ENCODE measurements at regions not wholly inside any gene's neighbourhood (a gene's known extent, or its start where the extent isn't known, plus 50 kb on each side); places are given as distances from the start of the nearest gene placed in this dataset.

GRCh38 chr5:141800617-141801016 is 77.6 kb downstream of the PCDH1 start:
- intact Hi-C loops (cut with DNase I) = no loop called here
- no peak overlapping the region for H3K4me3 ChIP-seq
- H3K4me1 ChIP-seq = peaks cover 0 to 12% of the 10 kb centered on the region in 2 donors
- TF ChIP-seq CTCF (IDR thresholded peaks at IDR 0.05) = no peak
- H3K27ac ChIP-seq = no peak overlapping the region
- H3K27me3 ChIP-seq = peaks cover 0 to 30% of the 10 kb centered on the region in 2 donors
- ATAC-seq = no peak
- no peaks in the 10 kb centered on the region for H3K9me3 ChIP-seq
- no peaks in the 10 kb centered on the region for H3K36me3 ChIP-seq
- no peak for DNase-seq

- H3K27me3 ChIP-seq = peaks cover 0 to 20% of the 10 kb centered on the region in 2 donors
- no peaks in the 10 kb centered on the region for H3K9me3 ChIP-seq
- intact Hi-C loops (cut with DNase I) = no loop called here
- no peak overlapping the region for H3K27ac ChIP-seq
- H3K36me3 ChIP-seq = no peaks in the 10 kb centered on the region
- TF ChIP-seq CTCF (IDR thresholded peaks at IDR 0.05) = no peak
- ATAC-seq = no peak
- peaks cover 0 to 2% of the 10 kb centered on the region in 2 donors for H3K4me1 ChIP-seq
- DNase-seq = no peak
- no peak overlapping the region for H3K4me3 ChIP-seq
Observed at GRCh38 chr5:141799507-141800167, 78.6 kb downstream of the PCDH1 start.

- intact Hi-C loops (cut with DNase I) = no loop called here
- ATAC-seq = no peak
- H3K4me3 ChIP-seq = no peak overlapping the region
Observed at GRCh38 chr5:141797425-141797824, 80.8 kb downstream of the PCDH1 start.

GRCh38 chr5:141795421-141795820 is 82.8 kb downstream of the PCDH1 start:
- intact Hi-C loops (cut with DNase I) = no loop called here

More at GRCh38 chr5:141797425-141797824, 80.8 kb downstream of the PCDH1 start:
- DNase-seq = no peak
- Histone ChIP-seq H3K27ac (no peak overlapping the region), H3K4me1 (no peaks in the 10 kb centered on the region), H3K36me3 (no peaks in the 10 kb centered on the region), H3K9me3 (no peaks in the 10 kb centered on the region), H3K27me3 (no peaks in the 10 kb centered on the region)
- TF ChIP-seq CTCF (IDR thresholded peaks at IDR 0.05) = no peak

GRCh38 chr5:141793881-141794280 is 84.3 kb downstream of the PCDH1 start:
- TF ChIP-seq CTCF (IDR thresholded peaks at IDR 0.05) = no peak
- no peaks in the 10 kb centered on the region for H3K27me3 ChIP-seq
- no peaks in the 10 kb centered on the region for H3K36me3 ChIP-seq
- no peak overlapping the region for H3K27ac ChIP-seq
- no peaks in the 10 kb centered on the region for H3K9me3 ChIP-seq
- intact Hi-C loops (cut with DNase I) = no loop called here
- H3K4me1 ChIP-seq = no peaks in the 10 kb centered on the region
- no peak for DNase-seq
- no peak for ATAC-seq
- no peak overlapping the region for H3K4me3 ChIP-seq

More at GRCh38 chr5:141795421-141795820, 82.8 kb downstream of the PCDH1 start:
- Histone ChIP-seq H3K9me3 (no peaks in the 10 kb centered on the region), H3K4me1 (no peaks in the 10 kb centered on the region), H3K4me3 (no peak overlapping the region), H3K27me3 (no peaks in the 10 kb centered on the region), H3K27ac (no peak overlapping the region), H3K36me3 (no peaks in the 10 kb centered on the region)
- no peak for TF ChIP-seq CTCF (IDR thresholded peaks at IDR 0.05)
- DNase-seq = no peak
- ATAC-seq = no peak
